IMR-90 (cell line): ENCODE measurements at regions not wholly inside any gene's neighbourhood (a gene's known extent, or its start where the extent isn't known, plus 50 kb on each side); places are given as distances from the start of the nearest gene placed in this dataset.

Experiments used
- CEBPB ChIP-seq: IDR thresholded peaks from 2 replicates; pipeline ENCODE4 v1.6.1; 2012; ENCODE audit warnings: low read depth, low read length, improper control_type of control experiment
- CHD1 ChIP-seq: IDR thresholded peaks from 2 replicates; pipeline ENCODE4 v1.6.1; 2012; ENCODE audit warnings: low read depth, low read length, improper control_type of control experiment
- MAFK ChIP-seq: IDR thresholded peaks from 2 replicates; pipeline ENCODE4 v1.6.1; 2012; ENCODE audit warnings: low read depth, low read length, improper control_type of control experiment
- POLR2A ChIP-seq: IDR thresholded peaks from 2 replicates; pipeline ENCODE4 v1.6.1; 2012; ENCODE audit warnings: mild to moderate bottlenecking, low read depth, low read length
- RAD21 ChIP-seq: IDR thresholded peaks from 2 replicates; pipeline ENCODE4 v1.6.1; 2012; ENCODE audit warnings: low read length, improper control_type of control experiment
- SMC3 ChIP-seq: fragments of 150-350 bp; IDR thresholded peaks from 2 replicates; pipeline ENCODE4 v1.6.1; 2016; ENCODE audit warnings: low read depth, mild to moderate bottlenecking, antibody characterized with exemption, low read length, moderate library complexity
- TF ChIP-seq, protein P1 (sequence below): conservative IDR thresholded peaks from 2 replicates; pipeline ENCODE4 v1.5.1; 2012; ENCODE audit warnings: mild to moderate bottlenecking, low read depth, low read length, improper control_type of control experiment

DNA sequence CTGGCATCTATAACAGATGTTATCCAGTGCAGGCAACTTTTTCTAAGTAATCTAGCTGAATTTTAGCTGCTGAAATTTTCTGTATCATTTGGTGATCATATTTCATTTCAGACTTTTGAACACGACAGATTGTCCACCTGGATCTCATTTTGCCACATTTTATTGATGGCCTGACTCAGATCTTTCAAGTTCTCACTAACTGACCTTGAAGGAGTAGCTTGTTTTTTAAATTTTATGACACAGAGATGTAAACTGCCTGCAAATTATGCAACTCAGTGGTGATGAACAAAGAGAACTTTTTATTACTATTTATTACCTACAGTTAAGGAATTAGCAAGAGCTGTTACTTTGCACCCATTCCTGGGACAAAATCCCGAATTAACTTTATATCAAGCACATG, 366.4 kb downstream of the PAX1 start:
- TF ChIP-seq POLR2A (no peak), CHD1 (no peak), CEBPB (no peak), SMC3 (no peak), RAD21 (no peak), MAFK (no peak)
- TF ChIP-seq, protein P1, sequence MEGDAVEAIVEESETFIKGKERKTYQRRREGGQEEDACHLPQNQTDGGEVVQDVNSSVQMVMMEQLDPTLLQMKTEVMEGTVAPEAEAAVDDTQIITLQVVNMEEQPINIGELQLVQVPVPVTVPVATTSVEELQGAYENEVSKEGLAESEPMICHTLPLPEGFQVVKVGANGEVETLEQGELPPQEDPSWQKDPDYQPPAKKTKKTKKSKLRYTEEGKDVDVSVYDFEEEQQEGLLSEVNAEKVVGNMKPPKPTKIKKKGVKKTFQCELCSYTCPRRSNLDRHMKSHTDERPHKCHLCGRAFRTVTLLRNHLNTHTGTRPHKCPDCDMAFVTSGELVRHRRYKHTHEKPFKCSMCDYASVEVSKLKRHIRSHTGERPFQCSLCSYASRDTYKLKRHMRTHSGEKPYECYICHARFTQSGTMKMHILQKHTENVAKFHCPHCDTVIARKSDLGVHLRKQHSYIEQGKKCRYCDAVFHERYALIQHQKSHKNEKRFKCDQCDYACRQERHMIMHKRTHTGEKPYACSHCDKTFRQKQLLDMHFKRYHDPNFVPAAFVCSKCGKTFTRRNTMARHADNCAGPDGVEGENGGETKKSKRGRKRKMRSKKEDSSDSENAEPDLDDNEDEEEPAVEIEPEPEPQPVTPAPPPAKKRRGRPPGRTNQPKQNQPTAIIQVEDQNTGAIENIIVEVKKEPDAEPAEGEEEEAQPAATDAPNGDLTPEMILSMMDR, result no peak
